BLaER1 (cell line): ENCODE measurements at regions not wholly inside any gene's neighbourhood (a gene's known extent, or its start where the extent isn't known, plus 50 kb on each side); places are given as distances from the start of the nearest gene placed in this dataset.
"Not testable (repeated sequence)": the region's sequence is repeated elsewhere in the genome, so short reads cannot be mapped to it uniquely, and the experiment has no call there.

ENCODE experiments used
- H3K27ac ChIP-seq: shearing (Covaris generic); formaldehyde crosslinking; 2 replicates; pipeline ENCODE4 v1.8.1; 2022
- H3K27me3 ChIP-seq: shearing (Covaris generic); formaldehyde crosslinking; 2 replicates; pipeline ENCODE4 v1.8.1; 2022
- H3K36me3 ChIP-seq: shearing (Covaris generic); formaldehyde crosslinking; 2 replicates; pipeline ENCODE4 v1.8.1; 2022
- H3K4me1 ChIP-seq: shearing (Covaris generic); formaldehyde crosslinking; 2 replicates; pipeline ENCODE4 v1.8.1; 2022
- H3K4me2 ChIP-seq: shearing (Covaris generic); formaldehyde crosslinking; 2 replicates; pipeline ENCODE4 v1.8.1; 2022
- H3K4me3 ChIP-seq: shearing (Covaris generic); formaldehyde crosslinking; 2 replicates; pipeline ENCODE4 v1.8.1; 2022
- H3K9ac ChIP-seq: shearing (Covaris generic); formaldehyde crosslinking; 2 replicates; pipeline ENCODE4 v1.8.1; 2022
- H3K9me3 ChIP-seq: shearing (Covaris generic); formaldehyde crosslinking; 2 replicates; pipeline ENCODE4 v1.8.1; 2022
- H4K20me1 ChIP-seq: shearing (Covaris generic); formaldehyde crosslinking; 2 replicates; pipeline ENCODE4 v1.8.1; 2022
- Cebpa-rat ChIP-seq: shearing (Covaris generic); IDR thresholded peaks from 2 replicates; pipeline ENCODE4 v1.8.1; 2022

GRCh38 chr10:56231436-56231835 lies 129.6 kb downstream of the ZWINT start:
- Histone ChIP-seq H3K4me3 (no peak overlapping the region), H3K9ac (no peak overlapping the region), H4K20me1 (no peaks in the 10 kb centered on the region), H3K36me3 (no peaks in the 10 kb centered on the region), H3K4me2 (no peak overlapping the region), H3K27ac (no peak overlapping the region), H3K27me3 (no peaks in the 10 kb centered on the region), H3K4me1 (no peaks in the 10 kb centered on the region), H3K9me3 (no peaks in the 10 kb centered on the region)
- TF ChIP-seq Cebpa-rat, result no peak

- H3K4me2 ChIP-seq, result no peak overlapping the region
- no peak overlapping the region for H3K4me3 ChIP-seq
- H3K4me1 ChIP-seq, result no peaks in the 10 kb centered on the region
- no peak overlapping the region for H3K27ac ChIP-seq
- H4K20me1 ChIP-seq, result no peaks in the 10 kb centered on the region
- H3K36me3 ChIP-seq, result no peaks in the 10 kb centered on the region
- no peaks in the 10 kb centered on the region for H3K9me3 ChIP-seq
- H3K27me3 ChIP-seq, result no peaks in the 10 kb centered on the region
- H3K9ac ChIP-seq, result no peak overlapping the region
- no peak for TF ChIP-seq Cebpa-rat
These were observed 138.8 kb downstream of the ZWINT start for GRCh38 chr10:56222237-56222636.

GRCh38 chr10:56212951-56213350 lies 148.1 kb downstream of the ZWINT start:
- Histone ChIP-seq H3K4me2 (no peak overlapping the region), H3K27me3 (no peaks in the 10 kb centered on the region), H3K9ac (no peak overlapping the region), H3K4me1 (no peaks in the 10 kb centered on the region), H3K9me3 (no peaks in the 10 kb centered on the region), H4K20me1 (no peaks in the 10 kb centered on the region), H3K4me3 (no peak overlapping the region), H3K27ac (no peak overlapping the region), H3K36me3 (no peaks in the 10 kb centered on the region)
- TF ChIP-seq Cebpa-rat, result no peak

- Histone ChIP-seq H3K4me1 (no peaks in the 10 kb centered on the region), H3K36me3 (no peaks in the 10 kb centered on the region), H4K20me1 (no peaks in the 10 kb centered on the region), H3K4me3 (no peak overlapping the region), H3K27ac (no peak overlapping the region), H3K9ac (no peak overlapping the region), H3K4me2 (no peak overlapping the region), H3K9me3 (no peaks in the 10 kb centered on the region), H3K27me3 (no peaks in the 10 kb centered on the region)
- TF ChIP-seq Cebpa-rat, result no peak
These were observed 179.5 kb downstream of the ZWINT start for GRCh38 chr10:56181607-56182006.

DNA sequence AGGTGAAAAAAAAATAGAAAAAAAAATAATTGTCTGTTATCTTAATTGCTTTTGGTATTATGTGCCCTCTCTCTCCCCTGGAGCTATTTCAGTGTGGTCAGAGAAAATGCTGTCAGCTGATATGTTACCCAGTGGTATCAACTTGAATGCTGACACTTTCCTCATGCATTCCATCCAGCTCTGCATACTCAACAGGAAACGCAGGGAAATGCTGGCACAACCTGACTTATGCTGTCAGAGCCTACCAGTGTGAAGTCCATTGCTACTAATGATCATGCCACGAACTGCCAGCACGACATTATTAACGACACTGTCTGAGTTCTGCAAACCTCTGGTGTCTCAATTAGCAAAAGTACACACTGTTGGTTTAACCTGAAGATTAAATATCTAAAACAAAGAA lies 182.8 kb downstream of the ZWINT start:
- H3K27ac ChIP-seq, result no peak overlapping the region
- H4K20me1 ChIP-seq, result no peaks in the 10 kb centered on the region
- no peak overlapping the region for H3K4me3 ChIP-seq
- H3K4me2 ChIP-seq, result no peak overlapping the region
- TF ChIP-seq Cebpa-rat, result no peak
- H3K9ac ChIP-seq, result no peak overlapping the region
- no peaks in the 10 kb centered on the region for H3K4me1 ChIP-seq
- H3K36me3 ChIP-seq, result no peaks in the 10 kb centered on the region
- H3K9me3 ChIP-seq, result no peaks in the 10 kb centered on the region
- H3K27me3 ChIP-seq, result no peaks in the 10 kb centered on the region

DNA sequence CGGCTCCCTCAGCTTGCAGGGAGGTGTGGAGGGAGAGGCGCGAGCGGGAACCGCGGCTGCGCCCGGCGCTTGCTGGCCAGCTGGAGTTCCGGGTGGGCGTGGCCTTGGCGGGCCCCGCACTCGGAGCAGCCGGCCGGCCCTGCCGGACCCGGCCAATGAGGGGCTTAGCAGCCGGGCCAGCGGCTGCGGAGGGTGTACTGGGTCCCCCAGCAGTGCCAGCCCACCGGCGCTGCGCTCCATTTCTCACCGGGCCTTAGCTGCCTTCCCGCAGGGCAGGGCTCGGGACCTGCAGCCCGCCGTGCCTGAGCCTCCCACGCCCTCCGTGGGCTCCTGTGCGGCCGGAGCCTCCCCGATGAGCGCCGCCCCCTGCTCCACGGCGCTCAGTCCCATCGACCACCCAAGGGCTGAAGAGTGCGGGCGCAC lies 206.0 kb downstream of the ZWINT start:
- H3K4me2 ChIP-seq, H3K36me3 ChIP-seq, H3K9me3 ChIP-seq, H3K27me3 ChIP-seq, H3K4me1 ChIP-seq, H4K20me1 ChIP-seq, H3K9ac ChIP-seq, H3K27ac ChIP-seq, H3K4me3 ChIP-seq: not testable (repeated sequence)

- Histone ChIP-seq H3K27me3 (no peaks in the 10 kb centered on the region), H3K9me3 (no peaks in the 10 kb centered on the region), H4K20me1 (no peaks in the 10 kb centered on the region), H3K27ac (no peak overlapping the region), H3K4me3 (no peak overlapping the region), H3K9ac (no peak overlapping the region), H3K4me2 (no peak overlapping the region), H3K4me1 (no peaks in the 10 kb centered on the region), H3K36me3 (no peaks in the 10 kb centered on the region)
- no peak for TF ChIP-seq Cebpa-rat
These were observed 214.3 kb downstream of the ZWINT start for GRCh38 chr10:56146806-56147205.

- H3K4me1 ChIP-seq, result no peaks in the 10 kb centered on the region
- H3K27ac ChIP-seq, result no peak overlapping the region
- no peaks in the 10 kb centered on the region for H3K27me3 ChIP-seq
- TF ChIP-seq Cebpa-rat, result no peak
- no peak overlapping the region for H3K4me2 ChIP-seq
- no peak overlapping the region for H3K4me3 ChIP-seq
- no peaks in the 10 kb centered on the region for H3K9me3 ChIP-seq
- no peaks in the 10 kb centered on the region for H3K36me3 ChIP-seq
- H3K9ac ChIP-seq, result no peak overlapping the region
- no peaks in the 10 kb centered on the region for H4K20me1 ChIP-seq
These were observed 218.8 kb downstream of the ZWINT start for GRCh38 chr10:56142092-56142728.

DNA sequence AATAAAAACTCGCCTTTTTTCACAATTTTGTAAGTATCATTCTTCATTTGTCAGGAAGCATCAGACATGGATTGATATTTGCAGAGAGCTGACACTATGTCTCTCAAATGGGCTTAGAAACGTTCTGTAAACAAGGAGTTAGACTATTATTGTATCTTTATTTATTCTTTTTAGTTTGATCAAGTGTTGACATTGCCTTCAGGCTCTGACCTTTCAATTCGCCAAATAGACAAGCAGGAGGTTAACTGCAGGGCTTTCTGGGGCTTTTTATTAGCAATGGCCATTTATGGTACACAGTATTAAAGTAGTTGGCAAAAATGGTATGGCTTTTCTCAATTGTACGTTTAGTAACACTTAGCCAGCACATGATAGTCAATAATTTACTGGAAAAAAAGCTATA lies 221.7 kb downstream of the ZWINT start:
- H3K9me3 ChIP-seq, result no peaks in the 10 kb centered on the region
- no peaks in the 10 kb centered on the region for H4K20me1 ChIP-seq
- H3K4me3 ChIP-seq, result no peak overlapping the region
- no peaks in the 10 kb centered on the region for H3K27me3 ChIP-seq
- no peak overlapping the region for H3K9ac ChIP-seq
- TF ChIP-seq Cebpa-rat, result no peak
- no peaks in the 10 kb centered on the region for H3K4me1 ChIP-seq
- H3K36me3 ChIP-seq, result no peaks in the 10 kb centered on the region
- H3K27ac ChIP-seq, result no peak overlapping the region
- H3K4me2 ChIP-seq, result no peak overlapping the region

GRCh38 chr10:56135828-56136227 lies 225.2 kb downstream of the ZWINT start:
- Histone ChIP-seq H3K4me1 (no peaks in the 10 kb centered on the region), H3K27ac (no peak overlapping the region), H3K27me3 (no peaks in the 10 kb centered on the region), H4K20me1 (no peaks in the 10 kb centered on the region), H3K9ac (no peak overlapping the region), H3K36me3 (no peaks in the 10 kb centered on the region), H3K4me3 (no peak overlapping the region), H3K4me2 (no peak overlapping the region), H3K9me3 (no peaks in the 10 kb centered on the region)
- TF ChIP-seq Cebpa-rat, result no peak

- no peak overlapping the region for H3K9ac ChIP-seq
- no peaks in the 10 kb centered on the region for H3K9me3 ChIP-seq
- H3K4me3 ChIP-seq, result no peak overlapping the region
- H3K4me1 ChIP-seq, result no peaks in the 10 kb centered on the region
- H3K27ac ChIP-seq, result no peak overlapping the region
- no peaks in the 10 kb centered on the region for H3K27me3 ChIP-seq
- no peaks in the 10 kb centered on the region for H3K36me3 ChIP-seq
- no peak for TF ChIP-seq Cebpa-rat
- no peaks in the 10 kb centered on the region for H4K20me1 ChIP-seq
- H3K4me2 ChIP-seq, result no peak overlapping the region
These were observed 237.8 kb downstream of the ZWINT start for GRCh38 chr10:56123247-56123646.
